ENCODE measurements at regions not wholly inside any gene's neighbourhood (a gene's known extent, or its start where the extent isn't known, plus 50 kb on each side); places are given as distances from the start of the nearest gene placed in this dataset.
"Not testable (repeated sequence)": the region's sequence is repeated elsewhere in the genome, so short reads cannot be mapped to it uniquely, and the experiment has no call there.

- DNase-seq (ENCODE audit: low read depth in 2 of 3, low spot score in 2 of 3) = not testable (repeated sequence)
Observed at GRCh38 chr6:104676679-104677078, 183.0 kb downstream of the HACE1 start.

GRCh38 chr6:104675161-104675560 lies 184.6 kb downstream of the HACE1 start:
- peak in 1 of 3 donors; percentile 37 for DNase-seq (ENCODE audit: low read depth in 2 of 3, low spot score in 2 of 3)

GRCh38 chr6:104673078-104673477 lies 186.6 kb downstream of the HACE1 start:
- DNase-seq (ENCODE audit: low read depth in 2 of 3, low spot score in 2 of 3) = not testable (repeated sequence)

GRCh38 chr6:104671591-104671891 lies 188.2 kb downstream of the HACE1 start:
- DNase-seq (ENCODE audit: low read depth in 2 of 3, low spot score in 2 of 3) = not testable (repeated sequence)

GRCh38 chr6:104670834-104671590 lies 188.7 kb downstream of the HACE1 start:
- not testable (repeated sequence) for DNase-seq (ENCODE audit: low read depth in 2 of 3, low spot score in 2 of 3)

- DNase-seq (ENCODE audit: low read depth in 2 of 3, low spot score in 2 of 3) = no peak
Observed at GRCh38 chr6:104669483-104669882, 190.2 kb downstream of the HACE1 start.

GRCh38 chr6:104656235-104656634 lies 203.5 kb downstream of the HACE1 start:
- DNase-seq (ENCODE audit: low read depth in 2 of 3, low spot score in 2 of 3) = no peak

GRCh38 chr6:104653781-104654180 lies 205.9 kb downstream of the HACE1 start:
- peak in 2 of 3 donors; percentile 47 to 60 for DNase-seq (ENCODE audit: low read depth in 2 of 3, low spot score in 2 of 3)

GRCh38 chr6:104648347-104648746 lies 211.4 kb downstream of the HACE1 start:
- no peak for DNase-seq (ENCODE audit: low read depth in 2 of 3, low spot score in 2 of 3)

GRCh38 chr6:104644848-104645247 lies 214.9 kb downstream of the HACE1 start:
- no peak for DNase-seq (ENCODE audit: low read depth in 2 of 3, low spot score in 2 of 3)

GRCh38 chr6:104642871-104643270 lies 216.8 kb downstream of the HACE1 start:
- DNase-seq (ENCODE audit: low read depth in 2 of 3, low spot score in 2 of 3) = no peak

GRCh38 chr6:104640761-104641160 lies 219.0 kb downstream of the HACE1 start:
- no peak for DNase-seq (ENCODE audit: low read depth in 2 of 3, low spot score in 2 of 3)

GRCh38 chr6:104640150-104640700 lies 219.5 kb downstream of the HACE1 start:
- peak in 1 of 3 donors; percentile 29 for DNase-seq (ENCODE audit: low read depth in 2 of 3, low spot score in 2 of 3)

- peak in 1 of 3 donors; percentile 12 for DNase-seq (ENCODE audit: low read depth in 2 of 3, low spot score in 2 of 3)
Observed at GRCh38 chr6:104639668-104640067, 220.1 kb downstream of the HACE1 start.

- peak in 1 of 3 donors; percentile 47 for DNase-seq (ENCODE audit: low read depth in 2 of 3, low spot score in 2 of 3)
Observed at GRCh38 chr6:104638841-104639290, 220.9 kb downstream of the HACE1 start.

- DNase-seq (ENCODE audit: low read depth in 2 of 3, low spot score in 2 of 3) = no peak
Observed at GRCh38 chr6:104633125-104633524, 226.6 kb downstream of the HACE1 start.

- no peak for DNase-seq (ENCODE audit: low read depth in 2 of 3, low spot score in 2 of 3)
Observed at GRCh38 chr6:104632588-104632987, 227.1 kb downstream of the HACE1 start.

GRCh38 chr6:104630955-104631354 lies 228.8 kb downstream of the HACE1 start:
- DNase-seq (ENCODE audit: low read depth in 2 of 3, low spot score in 2 of 3) = no peak

GRCh38 chr6:104630522-104630921 lies 229.2 kb downstream of the HACE1 start:
- no peak for DNase-seq (ENCODE audit: low read depth in 2 of 3, low spot score in 2 of 3)

- no peak for DNase-seq (ENCODE audit: low read depth in 2 of 3, low spot score in 2 of 3)
Observed at GRCh38 chr6:104629826-104630225, 229.9 kb downstream of the HACE1 start.

- DNase-seq (ENCODE audit: low read depth in 2 of 3, low spot score in 2 of 3) = no peak
Observed at GRCh38 chr6:104625536-104625935, 234.2 kb downstream of the HACE1 start.

- peak in 1 of 3 donors; percentile 5 for DNase-seq (ENCODE audit: low read depth in 2 of 3, low spot score in 2 of 3)
Observed at GRCh38 chr6:104623052-104623690, 236.5 kb downstream of the HACE1 start.
